Fibroblast of lung (primary cell): ENCODE measurements at regions not wholly inside any gene's neighbourhood (a gene's known extent, or its start where the extent isn't known, plus 50 kb on each side); places are given as distances from the start of the nearest gene placed in this dataset.

Source experiments
- CTCF ChIP-seq, 2 donors: IDR thresholded peaks in 1 of 2; conservative IDR thresholded peaks in 1 of 2; 1 replicate in 1 of 2; 2 replicates in 1 of 2; pipeline ENCODE4 v1.5.1; 2011 to 2012; ENCODE audit warnings: low read length in 2 of 2, control low read depth in 1 of 2, inconsistent platforms in 1 of 2, low read depth in 1 of 2, mild to moderate bottlenecking in 1 of 2
- EZH2 ChIP-seq: IDR thresholded peaks from 2 replicates; pipeline ENCODE4 v1.5.1; 2012; ENCODE audit warnings: low read length, control low read depth, mild to moderate bottlenecking; ENCODE audit errors: missing control alignments

GRCh38 chr12:127717278-127717677 is 549.7 kb upstream of the TMEM132C start:
- TF ChIP-seq CTCF (conservative IDR thresholded peaks at IDR 0.05 in 1 of 2, IDR thresholded peaks at IDR 0.05 in 1 of 2; ENCODE audit: low read depth in 1 of 2, low read length in 2 of 2) (no peak), EZH2 (no peak)
